GM23338 (cell line): ENCODE measurements at regions not wholly inside any gene's neighbourhood (a gene's known extent, or its start where the extent isn't known, plus 50 kb on each side); places are given as distances from the start of the nearest gene placed in this dataset.

ENCODE experiments used
- ATAC-seq: fragments of 200-7000 bp; cut with Tn5 transposase; 3 replicates; pipeline ENCODE4 v1.9.1; 2020
- DNase-seq: peaks from one replicate; pipeline ENCODE4 v3.0.0-alpha.2; 2015; ENCODE audit warnings: low spot score
- H2AFZ ChIP-seq: fragments of 200-600 bp; sonication (generic); 2 replicates; pipeline ENCODE4 v1.8.0; 2016; ENCODE audit warnings: antibody characterized with exemption, mild to moderate bottlenecking, moderate library complexity
- H3F3A ChIP-seq: fragments of 200-600 bp; sonication (generic); replicated peaks from 2 replicates; pipeline ENCODE4 v1.8.0; 2017; ENCODE audit warnings: antibody characterized with exemption, mixed run types, low read depth
- H3K27ac ChIP-seq: fragments of 200-600 bp; sonication (generic); 2 replicates; pipeline ENCODE4 v1.6.1; 2016; ENCODE audit warnings: low read depth
- H3K27me3 ChIP-seq: fragments of 200-600 bp; sonication (generic); 2 replicates; pipeline ENCODE4 v1.8.0; 2016; ENCODE audit warnings: mild to moderate bottlenecking, mixed run types, moderate library complexity; ENCODE audit not compliant: insufficient read depth
- H3K36me3 ChIP-seq: fragments of 200-600 bp; sonication (generic); 2 replicates; pipeline ENCODE4 v1.8.0; 2016; ENCODE audit warnings: mild to moderate bottlenecking; ENCODE audit not compliant: insufficient read depth
- H3K4me1 ChIP-seq: fragments of 200-600 bp; sonication (generic); 2 replicates; pipeline ENCODE4 v1.8.0; 2016; ENCODE audit warnings: mild to moderate bottlenecking, moderate library complexity; ENCODE audit not compliant: insufficient read depth
- H3K4me2 ChIP-seq: fragments of 200-600 bp; sonication (generic); 2 replicates; pipeline ENCODE4 v1.7.1; 2017; ENCODE audit warnings: mixed run types
- H3K4me3 ChIP-seq: fragments of 200-600 bp; sonication (generic); 2 replicates; pipeline ENCODE4 v1.6.1; 2016; ENCODE audit warnings: mixed run types
- H3K79me2 ChIP-seq: fragments of 200-600 bp; sonication (generic); replicated peaks from 2 replicates; pipeline ENCODE4 v1.8.0; 2017; ENCODE audit warnings: mild to moderate bottlenecking; ENCODE audit not compliant: insufficient read depth
- H3K9me2 ChIP-seq: fragments of 200-600 bp; sonication (generic); 2 replicates; pipeline ENCODE4 v1.8.0; 2017; ENCODE audit not compliant: insufficient read depth
- H4K20me1 ChIP-seq: fragments of 200-600 bp; sonication (generic); replicated peaks from 2 replicates; pipeline ENCODE4 v1.8.0; 2017; ENCODE audit warnings: mild to moderate bottlenecking; ENCODE audit not compliant: insufficient read depth
- H3K27ac Mint-ChIP-seq: 2 replicates; pipeline ENCODE4 v1.8.0; 2020; ENCODE audit warnings: inconsistent platforms, mild to moderate bottlenecking, moderate library complexity, mixed read lengths
- H3K27me3 Mint-ChIP-seq: 3 replicates; pipeline ENCODE4 v1.8.0; 2022; ENCODE audit warnings: low read depth, mild to moderate bottlenecking, moderate library complexity, mixed read lengths, inconsistent platforms; ENCODE audit not compliant: insufficient read depth, poor library complexity
- H3K36me3 Mint-ChIP-seq: 3 replicates; pipeline ENCODE4 v1.8.0; 2021; ENCODE audit warnings: low read depth, mild to moderate bottlenecking, inconsistent platforms, moderate library complexity, mixed read lengths
- H3K4me1 Mint-ChIP-seq: 3 replicates; pipeline ENCODE4 v1.8.0; 2020; ENCODE audit warnings: mild to moderate bottlenecking, inconsistent platforms, mixed read lengths
- H3K4me3 Mint-ChIP-seq: 3 replicates; pipeline ENCODE4 v1.8.0; 2021; ENCODE audit warnings: moderate library complexity, mild to moderate bottlenecking, inconsistent platforms, mixed read lengths
- H3K9me3 Mint-ChIP-seq: 3 replicates; pipeline ENCODE4 v1.8.0; 2020; ENCODE audit warnings: moderate library complexity, mild to moderate bottlenecking, inconsistent platforms, mixed read lengths
- CREB1 ChIP-seq: fragments of 250-450 bp; sonication (Bioruptor Pico); IDR thresholded peaks from 2 replicates; pipeline ENCODE4 v1.5.0; 2020; ENCODE audit warnings: low read depth, mild to moderate bottlenecking, moderate library complexity
- CTCF ChIP-seq, 2 experiments: fragments of 200-600 bp in 1 of 2; sonication (generic) in 1 of 2; conservative IDR thresholded peaks; 2 replicates each; pipeline versions ENCODE4 v1.5.1 to v1.6.1; 2016 to 2017; ENCODE audit warnings: antibody characterized with exemption in 2 of 2, low read depth in 2 of 2, mild to moderate bottlenecking in 2 of 2, moderate library complexity in 1 of 2
- EZH2 ChIP-seq: fragments of 200-600 bp; sonication (generic); IDR thresholded peaks from one replicate; pipeline ENCODE4 v1.8.0; 2017; ENCODE audit warnings: antibody characterized with exemption, mild to moderate bottlenecking, low read depth; ENCODE audit not compliant: unreplicated experiment
- EZH2phosphoT487 ChIP-seq: fragments of 200-600 bp; sonication (generic); IDR thresholded peaks from one replicate; pipeline ENCODE4 v1.8.1; 2018; ENCODE audit warnings: antibody characterized with exemption; ENCODE audit not compliant: unreplicated experiment
- JUNB ChIP-seq: IDR thresholded peaks from one replicate; pipeline ENCODE4 v1.6.1; 2016; ENCODE audit warnings: antibody characterized with exemption; ENCODE audit not compliant: unreplicated experiment
- NANOG ChIP-seq: IDR thresholded peaks from 2 replicates; pipeline ENCODE4 v1.6.1; 2016; ENCODE audit warnings: antibody characterized with exemption, borderline replicate concordance
- POLR2AphosphoS5 ChIP-seq: IDR thresholded peaks from 2 replicates; pipeline ENCODE4 v1.6.1; 2016; ENCODE audit warnings: antibody characterized with exemption, low read depth
- STAT1 ChIP-seq: IDR thresholded peaks from one replicate; pipeline ENCODE4 v1.6.1; 2016; ENCODE audit warnings: antibody characterized with exemption; ENCODE audit not compliant: unreplicated experiment
- ZNF331 ChIP-seq: fragments of 250-450 bp; sonication (Bioruptor Pico); IDR thresholded peaks from 2 replicates; pipeline ENCODE4 v1.5.0; 2020; ENCODE audit warnings: low read depth, mild to moderate bottlenecking, moderate library complexity
- ZNF462 ChIP-seq: fragments of 250-450 bp; sonication (Bioruptor Pico); IDR thresholded peaks from 2 replicates; pipeline ENCODE4 v1.5.0; 2020; ENCODE audit warnings: mild to moderate bottlenecking, moderate library complexity
- TF ChIP-seq, protein P1 (sequence below): IDR thresholded peaks from one replicate; pipeline ENCODE4 v1.6.1; 2018; ENCODE audit warnings: antibody characterized with exemption; ENCODE audit not compliant: unreplicated experiment

- TF ChIP-seq, protein P1, sequence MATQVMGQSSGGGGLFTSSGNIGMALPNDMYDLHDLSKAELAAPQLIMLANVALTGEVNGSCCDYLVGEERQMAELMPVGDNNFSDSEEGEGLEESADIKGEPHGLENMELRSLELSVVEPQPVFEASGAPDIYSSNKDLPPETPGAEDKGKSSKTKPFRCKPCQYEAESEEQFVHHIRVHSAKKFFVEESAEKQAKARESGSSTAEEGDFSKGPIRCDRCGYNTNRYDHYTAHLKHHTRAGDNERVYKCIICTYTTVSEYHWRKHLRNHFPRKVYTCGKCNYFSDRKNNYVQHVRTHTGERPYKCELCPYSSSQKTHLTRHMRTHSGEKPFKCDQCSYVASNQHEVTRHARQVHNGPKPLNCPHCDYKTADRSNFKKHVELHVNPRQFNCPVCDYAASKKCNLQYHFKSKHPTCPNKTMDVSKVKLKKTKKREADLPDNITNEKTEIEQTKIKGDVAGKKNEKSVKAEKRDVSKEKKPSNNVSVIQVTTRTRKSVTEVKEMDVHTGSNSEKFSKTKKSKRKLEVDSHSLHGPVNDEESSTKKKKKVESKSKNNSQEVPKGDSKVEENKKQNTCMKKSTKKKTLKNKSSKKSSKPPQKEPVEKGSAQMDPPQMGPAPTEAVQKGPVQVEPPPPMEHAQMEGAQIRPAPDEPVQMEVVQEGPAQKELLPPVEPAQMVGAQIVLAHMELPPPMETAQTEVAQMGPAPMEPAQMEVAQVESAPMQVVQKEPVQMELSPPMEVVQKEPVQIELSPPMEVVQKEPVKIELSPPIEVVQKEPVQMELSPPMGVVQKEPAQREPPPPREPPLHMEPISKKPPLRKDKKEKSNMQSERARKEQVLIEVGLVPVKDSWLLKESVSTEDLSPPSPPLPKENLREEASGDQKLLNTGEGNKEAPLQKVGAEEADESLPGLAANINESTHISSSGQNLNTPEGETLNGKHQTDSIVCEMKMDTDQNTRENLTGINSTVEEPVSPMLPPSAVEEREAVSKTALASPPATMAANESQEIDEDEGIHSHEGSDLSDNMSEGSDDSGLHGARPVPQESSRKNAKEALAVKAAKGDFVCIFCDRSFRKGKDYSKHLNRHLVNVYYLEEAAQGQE: no peak
- no peak for TF ChIP-seq STAT1
- TF ChIP-seq NANOG: no peak
These were observed 80.8 kb upstream of the IER5L start (continued) for GRCh38 chr9:129258823-129259301.

- H3K36me3 Mint-ChIP-seq: peaks cover under 1% of the 10 kb centered on the region; the same call in 1 of the 3 replicates
- no peak overlapping the region for H3K27ac ChIP-seq
- H3K36me3 ChIP-seq: no peaks in the 10 kb centered on the region
- no peaks in the 10 kb centered on the region for H4K20me1 ChIP-seq
- H3K9me3 Mint-ChIP-seq: peaks cover under 1% of the 10 kb centered on the region; the same call in 1 of the 3 replicates
- no peaks in the 10 kb centered on the region for H3K9me2 ChIP-seq
- H3K4me3 ChIP-seq: peak overlapping the region; percentile 47
- no peak overlapping the region for H3K27ac Mint-ChIP-seq
- peak overlapping the region; percentile 77 for H3K4me2 ChIP-seq
- peak overlapping the region; percentile 52 for H3K4me3 Mint-ChIP-seq
- peaks cover 15% of the 10 kb centered on the region; the same call in 1 of the 2 replicates for H3K4me1 ChIP-seq
- peak overlapping the region; percentile 80 for H2AFZ ChIP-seq
- peaks cover 34% of the 10 kb centered on the region for H3K27me3 ChIP-seq
- peaks cover 36% of the 10 kb centered on the region for H3K27me3 Mint-ChIP-seq
- TF ChIP-seq EZH2 (no peak), JUNB (no peak), EZH2phosphoT487 (no peak), POLR2AphosphoS5 (no peak), CTCF (conservative IDR thresholded peaks at IDR 0.05; ENCODE audit: low read depth in 2 of 2) (no peak), CREB1 (CRISPR knock-in tag) (peak; percentile 85), ZNF462 (no peak), ZNF331 (CRISPR knock-in tag) (no peak), NANOG (no peak)
- peak; percentile 99 for DNase-seq
- H3K79me2 ChIP-seq: no peaks in the 10 kb centered on the region
- ATAC-seq: peak; percentile 88
- peaks cover 29% of the 10 kb centered on the region for H3K4me1 Mint-ChIP-seq
- no peaks in the 10 kb centered on the region for H3F3A ChIP-seq
These were observed 80.2 kb upstream of the IER5L start for GRCh38 chr9:129258124-129258822.
